ENCODE measurements at regions not wholly inside any gene's neighbourhood (a gene's known extent, or its start where the extent isn't known, plus 50 kb on each side); places are given as distances from the start of the nearest gene placed in this dataset.

- H3K4me3 ChIP-seq (ENCODE audit: low read depth, low read length): no peak overlapping the region
Measured at GRCh38 chr20:11144114-11144950, 470.5 kb upstream of the JAG1 start.

GRCh38 chr20:11145616-11146015, 471.8 kb upstream of the JAG1 start:
- no peak for DNase-seq (ENCODE audit: low read depth)
- TF ChIP-seq CTCF (IDR thresholded peaks at IDR 0.05; ENCODE audit: insufficient read depth, low read length): no peak
- no peak overlapping the region for H3K4me3 ChIP-seq (ENCODE audit: low read depth, low read length)

More at GRCh38 chr20:11144114-11144950, 470.5 kb upstream of the JAG1 start:
- peak; percentile 94 for DNase-seq (ENCODE audit: low read depth)
- TF ChIP-seq CTCF (IDR thresholded peaks at IDR 0.05; ENCODE audit: insufficient read depth, low read length): no peak

- no peak overlapping the region for H3K4me3 ChIP-seq (ENCODE audit: low read depth, low read length)
- no peak for TF ChIP-seq CTCF (IDR thresholded peaks at IDR 0.05; ENCODE audit: insufficient read depth, low read length)
- peak; percentile 44 for DNase-seq (ENCODE audit: low read depth)
Measured at GRCh38 chr20:11153819-11154218, 480.0 kb upstream of the JAG1 start.

- no peak for DNase-seq (ENCODE audit: low read depth)
- TF ChIP-seq CTCF (IDR thresholded peaks at IDR 0.05; ENCODE audit: insufficient read depth, low read length): no peak
- no peak overlapping the region for H3K4me3 ChIP-seq (ENCODE audit: low read depth, low read length)
Measured at GRCh38 chr20:11155156-11155756, 481.5 kb upstream of the JAG1 start.

- no peak for TF ChIP-seq CTCF (IDR thresholded peaks at IDR 0.05; ENCODE audit: insufficient read depth, low read length)
- no peak for DNase-seq (ENCODE audit: low read depth)
- no peak overlapping the region for H3K4me3 ChIP-seq (ENCODE audit: low read depth, low read length)
Measured at GRCh38 chr20:11156922-11157321, 483.1 kb upstream of the JAG1 start.

- no peak for TF ChIP-seq CTCF (IDR thresholded peaks at IDR 0.05; ENCODE audit: insufficient read depth, low read length)
- H3K4me3 ChIP-seq (ENCODE audit: low read depth, low read length): no peak overlapping the region
- DNase-seq (ENCODE audit: low read depth): no peak
Measured at GRCh38 chr20:11158146-11158545, 484.3 kb upstream of the JAG1 start.

Measured in fibroblast of the aortic adventitia (primary cell).